ENCODE measurements at regions not wholly inside any gene's neighbourhood (a gene's known extent, or its start where the extent isn't known, plus 50 kb on each side); places are given as distances from the start of the nearest gene placed in this dataset.

DNA sequence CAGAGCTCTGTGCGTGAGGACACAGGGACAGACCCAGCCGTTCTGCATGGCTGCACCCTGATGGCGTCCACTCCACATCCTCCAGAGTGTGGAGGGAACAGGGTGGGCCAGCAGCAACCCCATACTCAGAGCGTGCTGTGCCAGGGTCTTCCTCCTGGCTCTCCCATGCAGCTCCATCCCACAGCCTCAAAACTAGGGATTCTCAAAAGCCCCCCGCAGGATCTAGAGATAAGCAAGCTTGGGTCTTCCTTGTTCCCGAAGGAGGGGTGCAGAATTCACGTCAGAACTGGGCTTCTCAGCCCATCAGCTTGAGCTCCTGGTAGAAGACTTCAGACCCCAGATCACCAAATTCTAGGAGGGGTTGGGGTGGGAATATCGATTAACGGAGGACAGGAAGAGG lies 858.8 kb downstream of the TBC1D22A start:
- TF ChIP-seq OSR1 (CRISPR knock-in tag; IDR thresholded peaks at IDR 0.05) (no peak), TSHZ2 (CRISPR knock-in tag; IDR thresholded peaks at IDR 0.05) (no peak), ZFP30 (CRISPR knock-in tag; IDR thresholded peaks at IDR 0.05) (no peak), SNAI2 (CRISPR knock-in tag; IDR thresholded peaks at IDR 0.05) (no peak), ZNF8 (CRISPR knock-in tag; IDR thresholded peaks at IDR 0.05) (no peak), ZFP3 (CRISPR knock-in tag; IDR thresholded peaks at IDR 0.05) (no peak), ZC3H10 (CRISPR knock-in tag; IDR thresholded peaks at IDR 0.05) (no peak), ESRRG (CRISPR knock-in tag; IDR thresholded peaks at IDR 0.05) (no peak), ARNTL (CRISPR knock-in tag; IDR thresholded peaks at IDR 0.05; ENCODE audit: borderline replicate concordance, low read depth) (no peak), TCF4 (CRISPR knock-in tag; IDR thresholded peaks at IDR 0.05; ENCODE audit: borderline replicate concordance) (no peak), CSRNP3 (CRISPR knock-in tag; IDR thresholded peaks at IDR 0.05) (no peak), CSDC2 (CRISPR knock-in tag; IDR thresholded peaks at IDR 0.05) (no peak), ISL1 (CRISPR knock-in tag; IDR thresholded peaks at IDR 0.05) (no peak), RARB (CRISPR knock-in tag; IDR thresholded peaks at IDR 0.05) (no peak), ZNF70 (CRISPR knock-in tag; IDR thresholded peaks at IDR 0.05) (no peak)
- TF ChIP-seq, protein P1, sequence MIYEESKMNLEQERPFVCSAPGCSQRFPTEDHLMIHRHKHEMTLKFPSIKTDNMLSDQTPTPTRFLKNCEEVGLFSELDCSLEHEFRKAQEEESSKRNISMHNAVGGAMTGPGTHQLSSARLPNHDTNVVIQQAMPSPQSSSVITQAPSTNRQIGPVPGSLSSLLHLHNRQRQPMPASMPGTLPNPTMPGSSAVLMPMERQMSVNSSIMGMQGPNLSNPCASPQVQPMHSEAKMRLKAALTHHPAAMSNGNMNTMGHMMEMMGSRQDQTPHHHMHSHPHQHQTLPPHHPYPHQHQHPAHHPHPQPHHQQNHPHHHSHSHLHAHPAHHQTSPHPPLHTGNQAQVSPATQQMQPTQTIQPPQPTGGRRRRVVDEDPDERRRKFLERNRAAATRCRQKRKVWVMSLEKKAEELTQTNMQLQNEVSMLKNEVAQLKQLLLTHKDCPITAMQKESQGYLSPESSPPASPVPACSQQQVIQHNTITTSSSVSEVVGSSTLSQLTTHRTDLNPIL (CRISPR knock-in tag; IDR thresholded peaks at IDR 0.05; ENCODE audit: low read depth): no peak
- TF ChIP-seq, protein P2, sequence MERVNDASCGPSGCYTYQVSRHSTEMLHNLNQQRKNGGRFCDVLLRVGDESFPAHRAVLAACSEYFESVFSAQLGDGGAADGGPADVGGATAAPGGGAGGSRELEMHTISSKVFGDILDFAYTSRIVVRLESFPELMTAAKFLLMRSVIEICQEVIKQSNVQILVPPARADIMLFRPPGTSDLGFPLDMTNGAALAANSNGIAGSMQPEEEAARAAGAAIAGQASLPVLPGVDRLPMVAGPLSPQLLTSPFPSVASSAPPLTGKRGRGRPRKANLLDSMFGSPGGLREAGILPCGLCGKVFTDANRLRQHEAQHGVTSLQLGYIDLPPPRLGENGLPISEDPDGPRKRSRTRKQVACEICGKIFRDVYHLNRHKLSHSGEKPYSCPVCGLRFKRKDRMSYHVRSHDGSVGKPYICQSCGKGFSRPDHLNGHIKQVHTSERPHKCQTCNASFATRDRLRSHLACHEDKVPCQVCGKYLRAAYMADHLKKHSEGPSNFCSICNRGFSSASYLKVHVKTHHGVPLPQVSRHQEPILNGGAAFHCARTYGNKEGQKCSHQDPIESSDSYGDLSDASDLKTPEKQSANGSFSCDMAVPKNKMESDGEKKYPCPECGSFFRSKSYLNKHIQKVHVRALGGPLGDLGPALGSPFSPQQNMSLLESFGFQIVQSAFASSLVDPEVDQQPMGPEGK (CRISPR knock-in tag; IDR thresholded peaks at IDR 0.05; ENCODE audit: borderline replicate concordance): no peak
- ATAC-seq: no peak

GRCh38 chr22:47620391-47620790 lies 857.9 kb downstream of the TBC1D22A start:
- TF ChIP-seq OSR1 (CRISPR knock-in tag; IDR thresholded peaks at IDR 0.05) (no peak), ZFP30 (CRISPR knock-in tag; IDR thresholded peaks at IDR 0.05) (no peak), ZNF8 (CRISPR knock-in tag; IDR thresholded peaks at IDR 0.05) (no peak), ZNF565 (CRISPR knock-in tag; conservative IDR thresholded peaks at IDR 0.05; ENCODE audit: low read depth) (no peak), TSHZ2 (CRISPR knock-in tag; IDR thresholded peaks at IDR 0.05) (no peak), TCF4 (CRISPR knock-in tag; IDR thresholded peaks at IDR 0.05; ENCODE audit: borderline replicate concordance) (no peak)
- TF ChIP-seq, protein P3, sequence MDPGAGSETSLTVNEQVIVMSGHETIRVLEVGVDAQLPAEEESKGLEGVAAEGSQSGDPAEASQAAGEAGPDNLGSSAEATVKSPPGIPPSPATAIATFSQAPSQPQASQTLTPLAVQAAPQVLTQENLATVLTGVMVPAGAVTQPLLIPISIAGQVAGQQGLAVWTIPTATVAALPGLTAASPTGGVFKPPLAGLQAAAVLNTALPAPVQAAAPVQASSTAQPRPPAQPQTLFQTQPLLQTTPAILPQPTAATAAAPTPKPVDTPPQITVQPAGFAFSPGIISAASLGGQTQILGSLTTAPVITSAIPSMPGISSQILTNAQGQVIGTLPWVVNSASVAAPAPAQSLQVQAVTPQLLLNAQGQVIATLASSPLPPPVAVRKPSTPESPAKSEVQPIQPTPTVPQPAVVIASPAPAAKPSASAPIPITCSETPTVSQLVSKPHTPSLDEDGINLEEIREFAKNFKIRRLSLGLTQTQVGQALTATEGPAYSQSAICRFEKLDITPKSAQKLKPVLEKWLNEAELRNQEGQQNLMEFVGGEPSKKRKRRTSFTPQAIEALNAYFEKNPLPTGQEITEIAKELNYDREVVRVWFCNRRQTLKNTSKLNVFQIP (CRISPR knock-in tag; IDR thresholded peaks at IDR 0.05; ENCODE audit: borderline replicate concordance, low read depth): no peak
- TF ChIP-seq, protein P1 (CRISPR knock-in tag; IDR thresholded peaks at IDR 0.05; ENCODE audit: low read depth): no peak
- ATAC-seq: no peak

Measured in SK-N-SH treated with all-trans-retinoic acid at 6 μM for 48 hours (cell line).